Ovary (tissue), 3 donors: ENCODE measurements at regions not wholly inside any gene's neighbourhood (a gene's known extent, or its start where the extent isn't known, plus 50 kb on each side); places are given as distances from the start of the nearest gene placed in this dataset.

Experiments
- EP300 ChIP-seq: sonication (generic); formaldehyde crosslinking; IDR thresholded peaks from one replicate; pipeline ENCODE4 v1.6.1; 2017; ENCODE audit warnings: antibody characterized with exemption
- POLR2A ChIP-seq: fragments of 450-650 bp; IDR thresholded peaks from one replicate; pipeline ENCODE4 v1.6.1; 2017; ENCODE audit warnings: antibody characterized with exemption, mild to moderate bottlenecking, moderate library complexity
- TF ChIP-seq, protein P1 (sequence below), 3 donors: fragments of 450-650 bp in 2 of 3; fragments of 200-600 bp in 1 of 3; IDR thresholded peaks; one replicate each; pipeline versions ENCODE4 v1.5.1 to v1.8.0; 2016 to 2022; ENCODE audit warnings: antibody characterized with exemption in 3 of 3, mild to moderate bottlenecking in 1 of 3
- donor health status: DM: no; HTN: no; CAD: no.

DNA sequence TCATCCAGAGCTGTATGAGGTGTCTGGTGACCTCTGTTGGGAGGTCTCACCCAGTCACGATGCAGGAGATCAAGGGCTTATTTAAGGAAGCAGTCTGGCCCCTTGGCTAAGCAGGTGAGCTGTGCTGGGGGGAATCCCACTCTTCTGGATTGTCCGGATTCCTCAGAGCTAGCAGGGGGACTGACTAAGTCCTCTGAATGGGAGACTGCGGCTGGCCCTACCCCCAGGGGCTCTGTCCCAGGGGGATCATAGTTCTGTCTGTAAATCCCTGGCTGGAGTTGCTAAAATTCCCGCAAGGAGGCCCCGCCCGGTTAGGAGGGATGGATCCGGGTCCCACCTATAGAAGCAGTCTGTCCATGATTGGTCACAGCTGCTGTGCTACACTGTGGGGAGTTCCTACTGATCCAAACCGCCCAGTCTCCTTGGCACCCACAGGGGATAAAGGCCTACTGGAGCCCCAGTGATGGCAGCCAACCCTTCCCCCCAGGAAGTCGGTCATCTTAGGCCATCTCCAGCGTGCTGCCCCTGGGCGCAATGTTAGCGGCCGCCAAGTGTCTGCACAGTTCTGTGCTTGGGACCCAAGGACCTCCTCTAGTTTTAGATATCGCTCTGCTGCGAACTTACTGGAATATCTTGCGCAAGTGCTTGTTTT is 118.2 kb upstream of the KLF8 start:
- TF ChIP-seq, protein P1, sequence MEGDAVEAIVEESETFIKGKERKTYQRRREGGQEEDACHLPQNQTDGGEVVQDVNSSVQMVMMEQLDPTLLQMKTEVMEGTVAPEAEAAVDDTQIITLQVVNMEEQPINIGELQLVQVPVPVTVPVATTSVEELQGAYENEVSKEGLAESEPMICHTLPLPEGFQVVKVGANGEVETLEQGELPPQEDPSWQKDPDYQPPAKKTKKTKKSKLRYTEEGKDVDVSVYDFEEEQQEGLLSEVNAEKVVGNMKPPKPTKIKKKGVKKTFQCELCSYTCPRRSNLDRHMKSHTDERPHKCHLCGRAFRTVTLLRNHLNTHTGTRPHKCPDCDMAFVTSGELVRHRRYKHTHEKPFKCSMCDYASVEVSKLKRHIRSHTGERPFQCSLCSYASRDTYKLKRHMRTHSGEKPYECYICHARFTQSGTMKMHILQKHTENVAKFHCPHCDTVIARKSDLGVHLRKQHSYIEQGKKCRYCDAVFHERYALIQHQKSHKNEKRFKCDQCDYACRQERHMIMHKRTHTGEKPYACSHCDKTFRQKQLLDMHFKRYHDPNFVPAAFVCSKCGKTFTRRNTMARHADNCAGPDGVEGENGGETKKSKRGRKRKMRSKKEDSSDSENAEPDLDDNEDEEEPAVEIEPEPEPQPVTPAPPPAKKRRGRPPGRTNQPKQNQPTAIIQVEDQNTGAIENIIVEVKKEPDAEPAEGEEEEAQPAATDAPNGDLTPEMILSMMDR (IDR thresholded peaks at IDR 0.05): no peak
- TF ChIP-seq EP300 (no peak), POLR2A (no peak)
